ENCODE measurements at regions not wholly inside any gene's neighbourhood (a gene's known extent, or its start where the extent isn't known, plus 50 kb on each side); places are given as distances from the start of the nearest gene placed in this dataset.
"Not testable (repeated sequence)": the region's sequence is repeated elsewhere in the genome, so short reads cannot be mapped to it uniquely, and the experiment has no call there.

- no peak for DNase-seq (ENCODE audit: insufficient read length)
- no peak for FAIRE-seq
- TF ChIP-seq TAF1 (IDR thresholded peaks at IDR 0.05; ENCODE audit: borderline replicate concordance, low read depth, low read length): no peak
- TF ChIP-seq POLR2A (IDR thresholded peaks at IDR 0.05; ENCODE audit: low read depth, low read length): no peak
- no peak for TF ChIP-seq POLR2AphosphoS5 (IDR thresholded peaks at IDR 0.05; ENCODE audit: low read depth, low read length)
These were observed 232.3 kb upstream of the KITLG start for GRCh38 chr12:88812610-88813009.

GRCh38 chr12:88810806-88811205 is 230.5 kb upstream of the KITLG start:
- DNase-seq (ENCODE audit: insufficient read length): no peak
- TF ChIP-seq TAF1 (IDR thresholded peaks at IDR 0.05; ENCODE audit: borderline replicate concordance, low read depth, low read length) (no peak), POLR2A (IDR thresholded peaks at IDR 0.05; ENCODE audit: low read depth, low read length) (no peak), POLR2AphosphoS5 (IDR thresholded peaks at IDR 0.05; ENCODE audit: low read depth, low read length) (no peak)
- no peak for FAIRE-seq

- FAIRE-seq; DNase-seq (ENCODE audit: insufficient read length): not testable (repeated sequence)
These were observed 229.6 kb upstream of the KITLG start for GRCh38 chr12:88809841-88810240.

- FAIRE-seq: no peak
- TF ChIP-seq POLR2AphosphoS5 (IDR thresholded peaks at IDR 0.05; ENCODE audit: low read depth, low read length) (no peak), TAF1 (IDR thresholded peaks at IDR 0.05; ENCODE audit: borderline replicate concordance, low read depth, low read length) (no peak), POLR2A (IDR thresholded peaks at IDR 0.05; ENCODE audit: low read depth, low read length) (no peak)
- no peak for DNase-seq (ENCODE audit: insufficient read length)
These were observed 225.4 kb upstream of the KITLG start for GRCh38 chr12:88805692-88806091.

- FAIRE-seq: no peak
- no peak for TF ChIP-seq POLR2AphosphoS5 (IDR thresholded peaks at IDR 0.05; ENCODE audit: low read depth, low read length)
- no peak for TF ChIP-seq POLR2A (IDR thresholded peaks at IDR 0.05; ENCODE audit: low read depth, low read length)
- no peak for TF ChIP-seq TAF1 (IDR thresholded peaks at IDR 0.05; ENCODE audit: borderline replicate concordance, low read depth, low read length)
- no peak for DNase-seq (ENCODE audit: insufficient read length)
These were observed 225.0 kb upstream of the KITLG start for GRCh38 chr12:88805286-88805685.

- TF ChIP-seq TAF1 (IDR thresholded peaks at IDR 0.05; ENCODE audit: borderline replicate concordance, low read depth, low read length): no peak
- DNase-seq (ENCODE audit: insufficient read length) (no peak), FAIRE-seq (no peak)
These were observed 221.9 kb upstream of the KITLG start for GRCh38 chr12:88802096-88802706.

GRCh38 chr12:88801227-88802095 is 221.2 kb upstream of the KITLG start:
- TF ChIP-seq TAF1 (IDR thresholded peaks at IDR 0.05; ENCODE audit: borderline replicate concordance, low read depth, low read length): no peak
- no peak for TF ChIP-seq POLR2A (IDR thresholded peaks at IDR 0.05; ENCODE audit: low read depth, low read length)
- TF ChIP-seq POLR2AphosphoS5 (IDR thresholded peaks at IDR 0.05; ENCODE audit: low read depth, low read length): no peak
- DNase-seq (ENCODE audit: insufficient read length) (no peak), FAIRE-seq (no peak)

- no peak for TF ChIP-seq POLR2AphosphoS5 (IDR thresholded peaks at IDR 0.05; ENCODE audit: low read depth, low read length)
- TF ChIP-seq TAF1 (IDR thresholded peaks at IDR 0.05; ENCODE audit: borderline replicate concordance, low read depth, low read length): no peak
- TF ChIP-seq POLR2A (IDR thresholded peaks at IDR 0.05; ENCODE audit: low read depth, low read length): no peak
- FAIRE-seq (no peak), DNase-seq (ENCODE audit: insufficient read length) (no peak)
These were observed 212.8 kb upstream of the KITLG start for GRCh38 chr12:88793096-88793495.

GRCh38 chr12:88790231-88790630 is 210.0 kb upstream of the KITLG start:
- DNase-seq (ENCODE audit: insufficient read length) (no peak), FAIRE-seq (no peak)
- TF ChIP-seq POLR2AphosphoS5 (IDR thresholded peaks at IDR 0.05; ENCODE audit: low read depth, low read length) (no peak), POLR2A (IDR thresholded peaks at IDR 0.05; ENCODE audit: low read depth, low read length) (no peak), TAF1 (IDR thresholded peaks at IDR 0.05; ENCODE audit: borderline replicate concordance, low read depth, low read length) (no peak)

GRCh38 chr12:88784166-88784565 is 203.9 kb upstream of the KITLG start:
- FAIRE-seq (no peak), DNase-seq (ENCODE audit: insufficient read length) (no peak)
- TF ChIP-seq TAF1 (IDR thresholded peaks at IDR 0.05; ENCODE audit: borderline replicate concordance, low read depth, low read length) (no peak), POLR2A (IDR thresholded peaks at IDR 0.05; ENCODE audit: low read depth, low read length) (no peak), POLR2AphosphoS5 (IDR thresholded peaks at IDR 0.05; ENCODE audit: low read depth, low read length) (no peak)

- no peak for FAIRE-seq
- TF ChIP-seq POLR2A (IDR thresholded peaks at IDR 0.05; ENCODE audit: low read depth, low read length) (no peak), POLR2AphosphoS5 (IDR thresholded peaks at IDR 0.05; ENCODE audit: low read depth, low read length) (no peak), TAF1 (IDR thresholded peaks at IDR 0.05; ENCODE audit: borderline replicate concordance, low read depth, low read length) (no peak)
- no peak for DNase-seq (ENCODE audit: insufficient read length)
These were observed 202.1 kb upstream of the KITLG start for GRCh38 chr12:88782351-88782750.

GRCh38 chr12:88781909-88782308 is 201.6 kb upstream of the KITLG start:
- DNase-seq (ENCODE audit: insufficient read length): no peak
- TF ChIP-seq POLR2AphosphoS5 (IDR thresholded peaks at IDR 0.05; ENCODE audit: low read depth, low read length) (no peak), POLR2A (IDR thresholded peaks at IDR 0.05; ENCODE audit: low read depth, low read length) (no peak), TAF1 (IDR thresholded peaks at IDR 0.05; ENCODE audit: borderline replicate concordance, low read depth, low read length) (no peak)
- no peak for FAIRE-seq

All from GM12892 (cell line).